Transverse colon (tissue), 4 donors: ENCODE measurements at regions not wholly inside any gene's neighbourhood (a gene's known extent, or its start where the extent isn't known, plus 50 kb on each side); places are given as distances from the start of the nearest gene placed in this dataset.

Source experiments
- POLR2A ChIP-seq: fragments of 450-650 bp; IDR thresholded peaks from one replicate; pipeline ENCODE4 v1.6.1; 2016; ENCODE audit warnings: antibody characterized with exemption, mild to moderate bottlenecking, moderate library complexity
- POLR2AphosphoS5 ChIP-seq, 3 donors: sonication (generic); formaldehyde crosslinking; IDR thresholded peaks; one replicate each; pipeline ENCODE4 v1.6.1; 2016; ENCODE audit warnings: antibody characterized with exemption in 3 of 3
- TF ChIP-seq, protein P1 (sequence below), 5 experiments: fragments of 200-600 bp in 3 of 5; fragments of 450-650 bp in 2 of 5; sonication (generic) in 3 of 5; IDR thresholded peaks; 1 replicate in 2 of 5; 2 replicates in 3 of 5; pipeline ENCODE4 v1.5.1; 2016 to 2017; ENCODE audit warnings: antibody characterized with exemption in 5 of 5, inconsistent platforms in 3 of 5, mild to moderate bottlenecking in 2 of 5, moderate library complexity in 1 of 5

DNA sequence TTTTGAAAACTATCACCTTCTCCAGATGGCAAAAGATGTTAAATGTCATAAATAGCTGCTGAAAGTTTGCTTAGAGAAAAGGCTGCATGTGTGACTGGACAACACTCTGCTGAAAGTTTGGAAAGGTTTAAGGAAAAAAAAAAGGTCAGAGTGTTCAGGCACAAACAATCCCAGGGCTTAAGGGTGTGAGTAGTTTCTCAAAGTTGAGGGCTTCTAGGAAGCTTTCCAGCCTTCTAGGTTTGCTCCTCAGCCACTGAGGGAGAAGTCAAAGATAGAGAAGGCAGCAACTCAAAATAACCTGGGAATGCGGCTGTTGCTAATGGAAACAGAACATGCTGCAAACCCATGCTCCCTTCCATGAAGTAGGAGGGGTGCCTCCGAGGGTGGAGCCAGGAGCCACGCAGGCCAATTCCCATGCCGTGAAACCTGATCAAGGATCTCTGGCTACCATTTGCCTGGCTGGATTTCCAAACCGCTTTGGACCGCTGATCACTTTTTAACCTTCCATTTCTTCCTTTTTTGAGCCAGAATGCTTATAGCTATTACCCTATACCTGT lies 88.0 kb downstream of the TEX51 start:
- TF ChIP-seq, protein P1, sequence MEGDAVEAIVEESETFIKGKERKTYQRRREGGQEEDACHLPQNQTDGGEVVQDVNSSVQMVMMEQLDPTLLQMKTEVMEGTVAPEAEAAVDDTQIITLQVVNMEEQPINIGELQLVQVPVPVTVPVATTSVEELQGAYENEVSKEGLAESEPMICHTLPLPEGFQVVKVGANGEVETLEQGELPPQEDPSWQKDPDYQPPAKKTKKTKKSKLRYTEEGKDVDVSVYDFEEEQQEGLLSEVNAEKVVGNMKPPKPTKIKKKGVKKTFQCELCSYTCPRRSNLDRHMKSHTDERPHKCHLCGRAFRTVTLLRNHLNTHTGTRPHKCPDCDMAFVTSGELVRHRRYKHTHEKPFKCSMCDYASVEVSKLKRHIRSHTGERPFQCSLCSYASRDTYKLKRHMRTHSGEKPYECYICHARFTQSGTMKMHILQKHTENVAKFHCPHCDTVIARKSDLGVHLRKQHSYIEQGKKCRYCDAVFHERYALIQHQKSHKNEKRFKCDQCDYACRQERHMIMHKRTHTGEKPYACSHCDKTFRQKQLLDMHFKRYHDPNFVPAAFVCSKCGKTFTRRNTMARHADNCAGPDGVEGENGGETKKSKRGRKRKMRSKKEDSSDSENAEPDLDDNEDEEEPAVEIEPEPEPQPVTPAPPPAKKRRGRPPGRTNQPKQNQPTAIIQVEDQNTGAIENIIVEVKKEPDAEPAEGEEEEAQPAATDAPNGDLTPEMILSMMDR (IDR thresholded peaks at IDR 0.05), result no peak
- TF ChIP-seq POLR2AphosphoS5 (IDR thresholded peaks at IDR 0.05), result no peak
- TF ChIP-seq POLR2A, result no peak
